ENCODE measurements at regions not wholly inside any gene's neighbourhood (a gene's known extent, or its start where the extent isn't known, plus 50 kb on each side); places are given as distances from the start of the nearest gene placed in this dataset.

GRCh38 chr15:69524296-69524695, 71.7 kb downstream of the RPLP1 start:
- TF ChIP-seq CTCF (IDR thresholded peaks at IDR 0.05; ENCODE audit: low read depth, low read length, missing input control) (no peak), JUND (IDR thresholded peaks at IDR 0.05) (no peak), GABPA (IDR thresholded peaks at IDR 0.05 in 1 of 2, conservative IDR thresholded peaks at IDR 0.05 in 1 of 2) (no peak), HNF4A (conservative IDR thresholded peaks at IDR 0.05) (no peak), SP1 (IDR thresholded peaks at IDR 0.05) (no peak), MAX (IDR thresholded peaks at IDR 0.05) (no peak), REST (IDR thresholded peaks at IDR 0.05) (no peak), FOXA1 (IDR thresholded peaks at IDR 0.05) (no peak), RXRA (IDR thresholded peaks at IDR 0.05) (no peak), EGR1 (IDR thresholded peaks at IDR 0.05; ENCODE audit: low read depth in 2 of 2) (no peak), RAD21 (IDR thresholded peaks at IDR 0.05) (no peak), ATF3 (IDR thresholded peaks at IDR 0.05) (no peak)

Measured in liver (tissue), 3 donors.